Neural cell (in vitro differentiated cells): ENCODE measurements at regions not wholly inside any gene's neighbourhood (a gene's known extent, or its start where the extent isn't known, plus 50 kb on each side); places are given as distances from the start of the nearest gene placed in this dataset.

ENCODE experiments used
- H2AFZ ChIP-seq: fragments of 200-600, 300-800 bp; sonication (generic), shearing (Covaris generic); 2 replicates; pipeline ENCODE4 v1.6.0; 2014; ENCODE audit warnings: low read depth, mild to moderate bottlenecking, antibody characterized with exemption, low read length, moderate library complexity
- H3F3A ChIP-seq: fragments of 200-600 bp; shearing (Covaris generic); 2 replicates; pipeline ENCODE4 v1.6.1; 2016; ENCODE audit warnings: mild to moderate bottlenecking, moderate library complexity, mixed read lengths, antibody characterized with exemption, low read length; ENCODE audit not compliant: insufficient read depth, poor library complexity, severe bottlenecking
- H3K27ac ChIP-seq: fragments of 200-600, 300-800 bp; sonication (generic), shearing (Covaris generic); 2 replicates; pipeline ENCODE4 v1.5.1; 2014; ENCODE audit warnings: mild to moderate bottlenecking, low read length, moderate library complexity
- H3K27me3 ChIP-seq: fragments of 300-800, 200-600 bp; sonication (generic), shearing (Covaris generic); 2 replicates; pipeline ENCODE4 v1.6.0; 2014; ENCODE audit warnings: mild to moderate bottlenecking, low read depth, low read length, moderate library complexity; ENCODE audit not compliant: insufficient read depth
- H3K36me3 ChIP-seq: fragments of 300-800, 200-600 bp; sonication (generic), shearing (Covaris generic); 2 replicates; pipeline ENCODE4 v1.5.1; 2014; ENCODE audit warnings: mild to moderate bottlenecking, antibody characterized with exemption, low read length, moderate library complexity; ENCODE audit not compliant: insufficient read depth
- H3K4me2 ChIP-seq: fragments of 300-800, 200-600 bp; sonication (generic), shearing (Covaris generic); 2 replicates; pipeline ENCODE4 v1.6.0; 2014; ENCODE audit warnings: mild to moderate bottlenecking, low read length
- H3K4me3 ChIP-seq: fragments of 300-800, 200-600 bp; sonication (generic), shearing (Covaris generic); 2 replicates; pipeline ENCODE4 v1.5.1; 2014; ENCODE audit warnings: mild to moderate bottlenecking, low read length, moderate library complexity
- H3K79me2 ChIP-seq: fragments of 200-600 bp; shearing (Covaris generic); replicated peaks from 2 replicates; pipeline ENCODE4 v1.6.0; 2014; ENCODE audit warnings: mild to moderate bottlenecking, low read length, moderate library complexity; ENCODE audit not compliant: insufficient read depth
- H3K9ac ChIP-seq: fragments of 300-800, 200-600 bp; sonication (generic), shearing (Covaris generic); 2 replicates; pipeline ENCODE4 v1.6.1; 2016; ENCODE audit warnings: mild to moderate bottlenecking, low read length, mixed read lengths
- H3K9me2 ChIP-seq: fragments of 200-600 bp; shearing (Covaris generic); 2 replicates; pipeline ENCODE4 v1.6.1; 2016; ENCODE audit warnings: mild to moderate bottlenecking, low read length, mixed read lengths; ENCODE audit not compliant: insufficient read depth
- H3K9me3 ChIP-seq: fragments of 200-600, 300-800 bp; sonication (generic), shearing (Covaris generic); 2 replicates; pipeline ENCODE4 v1.6.1; 2016; ENCODE audit warnings: mild to moderate bottlenecking, mixed run types, low read length, moderate library complexity, mixed read lengths
- H4K20me1 ChIP-seq: fragments of 200-600 bp; shearing (Covaris generic); 2 replicates; pipeline ENCODE4 v1.6.1; 2016; ENCODE audit warnings: mild to moderate bottlenecking, mixed run types; ENCODE audit not compliant: insufficient read depth
- CTCF ChIP-seq: fragments of 450-650 bp; IDR thresholded peaks from 2 replicates; pipeline ENCODE4 v1.5.1; 2014; ENCODE audit warnings: antibody characterized with exemption, mild to moderate bottlenecking, moderate library complexity; ENCODE audit not compliant: poor library complexity, severe bottlenecking
- EP300 ChIP-seq: fragments of 450-650 bp; conservative IDR thresholded peaks from 2 replicates; pipeline ENCODE4 v1.6.1; 2014; ENCODE audit warnings: antibody characterized with exemption, mild to moderate bottlenecking, moderate library complexity; ENCODE audit not compliant: poor library complexity, severe bottlenecking
- EZH2 ChIP-seq: fragments of 200-600, 300-800 bp; shearing (Covaris generic), sonication (generic); IDR thresholded peaks from 2 replicates; pipeline ENCODE4 v1.6.1; 2014; ENCODE audit warnings: antibody characterized with exemption, low read length, borderline replicate concordance, mild to moderate bottlenecking; ENCODE audit not compliant: insufficient read depth, poor library complexity, severe bottlenecking
- MXI1 ChIP-seq: fragments of 450-650 bp; conservative IDR thresholded peaks from 2 replicates; pipeline ENCODE4 v1.6.1; 2014; ENCODE audit warnings: antibody characterized with exemption, mild to moderate bottlenecking; ENCODE audit not compliant: poor library complexity, severe bottlenecking
- POLR2AphosphoS5 ChIP-seq: IDR thresholded peaks from 2 replicates; pipeline ENCODE4 v1.6.1; 2012
- RAD21 ChIP-seq: fragments of 450-650 bp; conservative IDR thresholded peaks from 2 replicates; pipeline ENCODE4 v1.6.1; 2014; ENCODE audit warnings: antibody characterized with exemption, mild to moderate bottlenecking, moderate library complexity
- REST ChIP-seq: IDR thresholded peaks from 2 replicates; pipeline ENCODE4 v1.6.1; 2012; ENCODE audit warnings: borderline replicate concordance
- SMC3 ChIP-seq: fragments of 450-650 bp; conservative IDR thresholded peaks from 2 replicates; pipeline ENCODE4 v1.6.1; 2014; ENCODE audit warnings: antibody characterized with exemption, mild to moderate bottlenecking, moderate library complexity; ENCODE audit not compliant: poor library complexity
- TAF1 ChIP-seq: IDR thresholded peaks from 2 replicates; pipeline ENCODE4 v1.6.1; 2012; ENCODE audit warnings: low read depth

GRCh38 chr19:27770095-27770494, 1442.9 kb downstream of the UQCRFS1 start:
- Histone ChIP-seq H2AFZ (no peak overlapping the region), H4K20me1 (no peaks in the 10 kb centered on the region)

DNA sequence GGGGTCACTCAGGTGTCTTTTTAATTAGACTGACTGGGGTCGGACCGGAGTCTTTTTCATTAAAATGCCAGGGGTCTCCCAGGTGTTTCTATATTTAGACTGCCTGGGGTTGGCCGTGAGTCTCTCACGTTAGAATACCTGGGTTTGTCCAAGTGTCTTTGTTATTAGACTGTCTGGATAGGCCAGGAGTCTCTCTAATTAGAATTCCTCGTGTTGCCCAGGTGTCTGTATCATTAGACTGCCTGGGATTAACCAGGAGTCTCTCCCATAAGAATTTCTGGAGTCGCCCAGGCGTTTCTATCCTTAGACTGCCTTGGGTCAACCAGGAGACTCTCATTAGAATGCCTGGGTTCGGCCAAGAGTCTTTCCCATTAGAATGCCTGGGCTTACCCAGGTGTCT, 1445.7 kb downstream of the UQCRFS1 start:
- Histone ChIP-seq H4K20me1 (no peaks in the 10 kb centered on the region), H3K9ac (no peak overlapping the region), H3K9me3 (peaks cover 49% of the 10 kb centered on the region), H3F3A (no peaks in the 10 kb centered on the region), H3K79me2 (no peaks in the 10 kb centered on the region), H3K9me2 (no peaks in the 10 kb centered on the region), H3K27me3 (no peaks in the 10 kb centered on the region), H2AFZ (no peak overlapping the region), H3K4me3 (no peak overlapping the region), H3K27ac (no peak overlapping the region), H3K4me2 (no peak overlapping the region), H3K36me3 (peaks cover 5% of the 10 kb centered on the region)
- TF ChIP-seq MXI1 (no peak), SMC3 (no peak), EZH2 (no peak), POLR2AphosphoS5 (no peak), TAF1 (no peak), REST (no peak), CTCF (no peak), EP300 (no peak), RAD21 (no peak)

More at GRCh38 chr19:27770095-27770494, 1442.9 kb downstream of the UQCRFS1 start:
- Histone ChIP-seq H3K79me2 (no peaks in the 10 kb centered on the region), H3K4me3 (no peak overlapping the region), H3K9ac (no peak overlapping the region), H3K27ac (no peak overlapping the region), H3K36me3 (peaks cover 33% of the 10 kb centered on the region), H3F3A (no peaks in the 10 kb centered on the region), H3K9me2 (no peaks in the 10 kb centered on the region), H3K27me3 (no peaks in the 10 kb centered on the region), H3K4me2 (no peak overlapping the region), H3K9me3 (peaks cover 59% of the 10 kb centered on the region)
- TF ChIP-seq EP300 (no peak), SMC3 (no peak), REST (no peak), POLR2AphosphoS5 (no peak), EZH2 (no peak)
